NCI-H2227 (cell line): ENCODE measurements at regions not wholly inside any gene's neighbourhood (a gene's known extent, or its start where the extent isn't known, plus 50 kb on each side); places are given as distances from the start of the nearest gene placed in this dataset.
"Not testable (repeated sequence)": the region's sequence is repeated elsewhere in the genome, so short reads cannot be mapped to it uniquely, and the experiment has no call there.

Source experiments
- DNase-seq: peaks from one replicate; lab custom pipeline; 2025; ENCODE audit not compliant: unreplicated experiment; lab: John Stamatoyannopoulos, UW

DNA sequence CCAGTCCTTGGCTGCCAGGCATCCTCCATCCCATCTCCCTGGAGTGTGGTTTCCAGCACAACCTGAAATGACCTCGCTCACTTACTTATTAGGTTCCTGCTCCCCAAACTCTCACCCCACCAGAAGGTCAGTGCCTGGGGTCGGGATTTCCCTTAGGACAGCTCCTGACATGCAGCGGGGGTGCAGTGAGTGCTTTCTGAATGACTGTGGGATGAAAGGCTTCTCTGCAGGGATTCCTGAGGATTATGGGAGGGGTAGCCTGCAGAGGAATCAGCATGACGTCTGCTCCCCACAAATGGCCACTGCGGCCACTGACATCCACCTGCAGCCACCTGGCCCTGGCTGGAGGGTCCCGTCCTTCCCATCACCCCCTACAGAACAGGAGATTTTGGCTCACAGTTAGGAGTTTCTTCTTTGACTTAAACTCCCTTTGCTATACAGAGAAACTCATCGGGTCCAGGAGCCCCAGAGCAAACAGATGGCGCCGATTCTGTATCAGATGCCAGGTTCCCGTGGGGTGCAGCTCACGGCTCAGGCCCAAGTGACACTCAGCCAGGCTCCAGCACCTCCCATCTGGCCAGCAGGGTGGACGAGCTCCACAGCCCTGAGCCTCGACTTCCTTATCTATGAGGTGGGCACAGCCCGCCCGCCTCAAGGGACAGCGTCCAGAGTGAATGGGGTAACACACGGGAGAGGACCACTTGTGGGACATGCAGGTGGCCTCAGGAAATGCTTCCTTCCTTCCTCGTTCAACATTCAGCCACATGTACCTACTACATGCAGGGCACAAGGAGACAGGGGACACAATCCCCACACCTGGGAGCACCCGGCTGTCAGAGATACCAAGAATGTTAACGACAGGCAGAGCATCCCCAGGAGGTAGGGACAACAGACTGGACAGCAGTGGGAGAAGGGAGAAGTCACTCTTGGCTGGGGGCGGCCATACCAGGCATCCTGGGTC, 69.8 kb downstream of the RMI2 start:
- no peak for DNase-seq

DNA sequence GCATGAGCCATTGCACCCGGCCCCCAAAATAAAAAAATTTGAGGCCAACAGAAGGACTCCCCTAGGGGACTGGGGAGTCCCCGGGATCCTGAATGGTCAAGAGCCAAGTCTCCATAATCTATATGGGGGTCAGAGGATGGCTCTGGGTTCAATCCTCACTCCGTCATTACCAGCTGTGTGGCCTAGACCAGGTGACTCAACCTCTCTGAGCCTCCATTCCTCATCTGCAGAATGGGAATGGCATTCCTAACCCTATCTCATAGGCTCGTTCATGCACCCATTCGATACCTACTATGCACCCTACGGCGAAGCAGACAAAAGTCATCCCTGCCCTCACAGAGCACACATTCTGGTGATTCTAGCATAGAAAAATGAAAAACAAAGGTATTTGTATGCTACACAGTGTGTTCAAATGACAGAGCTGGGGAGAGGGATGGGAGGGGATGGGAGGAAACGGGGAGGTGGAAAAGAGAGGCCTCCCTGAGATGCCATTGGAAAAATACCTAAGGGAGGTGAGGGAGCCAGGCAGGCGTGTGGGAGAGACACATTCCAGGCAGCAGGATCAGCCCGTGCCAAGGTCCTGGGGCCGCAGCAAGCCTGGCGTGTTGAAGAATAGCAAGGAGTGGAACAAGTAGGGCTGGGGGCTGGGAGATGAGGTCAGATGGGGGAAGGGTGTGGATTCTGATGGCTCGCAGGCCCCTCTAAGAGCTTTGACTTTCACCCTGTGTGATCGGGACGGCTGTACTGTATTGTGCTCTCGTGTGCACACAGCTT, 71.2 kb downstream of the RMI2 start:
- no peak for DNase-seq

GRCh38 chr16:11417487-11417886, 72.2 kb downstream of the RMI2 start:
- no peak for DNase-seq

- DNase-seq: no peak
Measured at GRCh38 chr16:11418506-11418905, 73.2 kb downstream of the RMI2 start.

- not testable (repeated sequence) for DNase-seq
Measured at GRCh38 chr16:11420067-11420466, 74.8 kb downstream of the RMI2 start.

GRCh38 chr16:11420895-11421294, 75.6 kb downstream of the RMI2 start:
- DNase-seq: no peak

- DNase-seq: no peak
Measured at GRCh38 chr16:11422381-11423314, 77.4 kb downstream of the RMI2 start.

GRCh38 chr16:11423315-11424117, 78.3 kb downstream of the RMI2 start:
- no peak for DNase-seq

- DNase-seq: no peak
Measured at GRCh38 chr16:11424118-11424460, 78.8 kb downstream of the RMI2 start.

GRCh38 chr16:11425140-11425539, 79.9 kb downstream of the RMI2 start:
- DNase-seq: no peak

GRCh38 chr16:11428623-11428953, 83.3 kb downstream of the RMI2 start:
- DNase-seq: no peak

DNA sequence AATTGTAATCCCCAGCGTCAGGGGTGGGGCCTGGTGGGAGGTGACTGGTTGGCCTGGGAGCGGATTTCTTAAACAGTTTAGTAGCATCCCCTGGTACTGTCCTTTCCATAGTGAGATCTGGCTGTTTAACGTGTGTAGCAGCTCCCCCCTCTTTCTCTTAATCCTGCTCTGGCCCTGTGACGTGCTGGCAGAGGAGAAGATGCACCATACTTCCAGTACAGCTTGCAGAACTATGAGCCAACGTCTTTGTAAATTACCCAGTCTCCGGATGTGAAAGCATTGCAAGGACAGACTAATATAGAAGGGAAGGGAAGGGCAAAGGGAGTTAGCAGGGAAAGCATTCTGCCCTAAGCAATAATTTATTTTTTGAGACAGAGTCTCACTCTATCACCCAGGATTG, 83.9 kb downstream of the RMI2 start:
- DNase-seq: no peak

- no peak for DNase-seq
Measured at GRCh38 chr16:11429823-11430222, 84.6 kb downstream of the RMI2 start.

DNA sequence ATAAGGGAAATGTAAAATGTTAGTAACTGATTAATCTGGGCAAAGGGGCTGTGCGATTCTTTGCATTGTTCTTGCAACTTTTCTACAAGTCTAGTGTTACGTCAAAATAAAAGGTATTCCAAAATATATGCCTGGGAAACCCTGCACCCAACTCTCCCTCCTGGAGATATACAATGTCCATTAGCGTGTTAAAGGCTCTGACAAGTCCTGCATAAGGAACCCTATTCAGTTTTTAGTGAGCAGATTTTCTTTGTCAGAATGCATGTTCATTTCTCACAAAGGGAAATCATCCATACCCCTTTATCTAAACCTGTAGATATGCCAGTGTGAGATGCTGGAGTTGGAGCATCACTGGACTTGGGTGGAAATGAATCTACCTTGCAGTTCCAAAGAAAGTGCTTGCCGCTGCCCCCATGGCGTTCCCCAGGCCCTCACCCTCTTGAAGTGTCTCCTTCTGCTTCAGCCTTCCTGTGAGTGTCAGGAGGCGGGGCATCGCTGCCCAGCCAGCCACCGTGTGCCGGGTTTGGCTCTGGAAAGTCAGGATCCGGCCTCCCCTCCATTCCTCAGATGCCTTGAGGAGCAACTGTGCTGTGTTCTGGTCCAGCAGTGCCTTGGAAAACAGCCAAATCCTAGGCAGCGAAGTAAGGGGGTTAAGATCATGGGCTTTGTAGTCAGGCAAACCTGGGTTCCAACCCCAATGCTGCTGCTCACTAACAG, 85.5 kb downstream of the RMI2 start:
- DNase-seq: no peak

GRCh38 chr16:11431915-11432465, 86.7 kb downstream of the RMI2 start:
- DNase-seq: no peak

GRCh38 chr16:11432856-11433395, 87.7 kb downstream of the RMI2 start:
- no peak for DNase-seq

GRCh38 chr16:11435576-11435975, 90.3 kb downstream of the RMI2 start:
- DNase-seq: no peak

DNA sequence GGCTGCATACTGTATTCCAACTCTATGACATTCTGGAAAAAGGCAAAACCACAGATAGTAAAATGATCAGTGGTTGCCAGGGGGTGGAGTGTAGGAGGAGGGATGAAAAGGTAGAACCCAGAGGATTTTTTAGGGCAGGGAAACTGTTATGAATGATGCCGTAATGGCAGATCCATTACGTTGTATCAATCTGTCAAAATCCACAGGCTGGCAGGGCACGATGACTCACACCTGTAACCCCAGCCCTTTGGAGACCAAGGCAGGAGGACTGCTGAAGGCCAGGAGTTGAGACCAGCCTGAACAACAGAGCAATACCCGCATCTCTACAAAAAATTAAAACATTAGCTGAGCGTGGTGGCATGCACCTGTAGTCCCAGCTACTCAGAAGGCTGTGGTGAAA, 91.8 kb downstream of the RMI2 start:
- DNase-seq: no peak
